Choroid plexus epithelial cell (primary cell): ENCODE measurements at regions not wholly inside any gene's neighbourhood (a gene's known extent, or its start where the extent isn't known, plus 50 kb on each side); places are given as distances from the start of the nearest gene placed in this dataset.

Experiments used
- DNase-seq: peaks from one replicate; pipeline ENCODE4 v3.0.0-alpha.2; 2010; ENCODE audit warnings: low read depth
- H3K4me3 ChIP-seq: 2 replicates; pipeline ENCODE4 v1.5.1; 2011; ENCODE audit warnings: low read depth, mild to moderate bottlenecking, control low read depth, low read length, moderate library complexity
- CTCF ChIP-seq: conservative IDR thresholded peaks from 2 replicates; pipeline ENCODE4 v1.5.1; 2011; ENCODE audit warnings: low read depth, mild to moderate bottlenecking, control low read depth, inconsistent platforms, low read length, moderate library complexity

- H3K4me3 ChIP-seq: no peak overlapping the region
- no peak for TF ChIP-seq CTCF
These were observed 707.8 kb upstream of the AMOT start for GRCh38 chrX:113548308-113549015.

GRCh38 chrX:113545040-113545439, 704.4 kb upstream of the AMOT start:
- TF ChIP-seq CTCF: no peak
- no peak overlapping the region for H3K4me3 ChIP-seq
- DNase-seq: no peak

More at GRCh38 chrX:113548308-113549015, 707.8 kb upstream of the AMOT start:
- DNase-seq: no peak

GRCh38 chrX:113539599-113540356, 699.1 kb upstream of the AMOT start:
- H3K4me3 ChIP-seq: no peak overlapping the region
- no peak for DNase-seq
- no peak for TF ChIP-seq CTCF

GRCh38 chrX:113529426-113530013, 688.9 kb upstream of the AMOT start:
- DNase-seq: no peak
- no peak for TF ChIP-seq CTCF
- H3K4me3 ChIP-seq: no peak overlapping the region

- TF ChIP-seq CTCF: no peak
- no peak overlapping the region for H3K4me3 ChIP-seq
- DNase-seq: no peak
These were observed 682.2 kb upstream of the AMOT start for GRCh38 chrX:113522814-113523213.

GRCh38 chrX:113514906-113515305, 674.3 kb upstream of the AMOT start:
- no peak for TF ChIP-seq CTCF
- no peak for DNase-seq
- H3K4me3 ChIP-seq: no peak overlapping the region
